Dendritic cell treated with granulocyte-macrophage colony-stimulating factor and Interleukin-4, amounts not matched to agents 40 ng/mL and 50 ng/mL, for 4 days (primary cell): ENCODE measurements at regions not wholly inside any gene's neighbourhood (a gene's known extent, or its start where the extent isn't known, plus 50 kb on each side); places are given as distances from the start of the nearest gene placed in this dataset.

ENCODE experiments used
- H3K27ac Mint-ChIP-seq: one replicate; pipeline ENCODE4 v1.8.0; 2022; ENCODE audit warnings: mild to moderate bottlenecking, mixed read lengths
- H3K27me3 Mint-ChIP-seq: one replicate; pipeline ENCODE4 v1.8.0; 2022; ENCODE audit warnings: mild to moderate bottlenecking, mixed read lengths
- H3K36me3 Mint-ChIP-seq: one replicate; pipeline ENCODE4 v1.8.0; 2022; ENCODE audit warnings: low read depth, mixed read lengths
- H3K4me1 Mint-ChIP-seq: one replicate; pipeline ENCODE4 v1.8.0; 2022; ENCODE audit warnings: low read depth, mixed read lengths
- H3K4me3 Mint-ChIP-seq: one replicate; pipeline ENCODE4 v1.8.0; 2022; ENCODE audit warnings: mild to moderate bottlenecking, moderate library complexity, mixed read lengths
- H3K9me3 Mint-ChIP-seq: one replicate; pipeline ENCODE4 v1.8.0; 2022; ENCODE audit warnings: mixed read lengths
- intact Hi-C: fragments of 100-400 bp; cut with micrococcal nuclease; formaldehyde crosslinking; loops from one replicate; pipeline ENCODE4 v1.15.0; 2022

DNA sequence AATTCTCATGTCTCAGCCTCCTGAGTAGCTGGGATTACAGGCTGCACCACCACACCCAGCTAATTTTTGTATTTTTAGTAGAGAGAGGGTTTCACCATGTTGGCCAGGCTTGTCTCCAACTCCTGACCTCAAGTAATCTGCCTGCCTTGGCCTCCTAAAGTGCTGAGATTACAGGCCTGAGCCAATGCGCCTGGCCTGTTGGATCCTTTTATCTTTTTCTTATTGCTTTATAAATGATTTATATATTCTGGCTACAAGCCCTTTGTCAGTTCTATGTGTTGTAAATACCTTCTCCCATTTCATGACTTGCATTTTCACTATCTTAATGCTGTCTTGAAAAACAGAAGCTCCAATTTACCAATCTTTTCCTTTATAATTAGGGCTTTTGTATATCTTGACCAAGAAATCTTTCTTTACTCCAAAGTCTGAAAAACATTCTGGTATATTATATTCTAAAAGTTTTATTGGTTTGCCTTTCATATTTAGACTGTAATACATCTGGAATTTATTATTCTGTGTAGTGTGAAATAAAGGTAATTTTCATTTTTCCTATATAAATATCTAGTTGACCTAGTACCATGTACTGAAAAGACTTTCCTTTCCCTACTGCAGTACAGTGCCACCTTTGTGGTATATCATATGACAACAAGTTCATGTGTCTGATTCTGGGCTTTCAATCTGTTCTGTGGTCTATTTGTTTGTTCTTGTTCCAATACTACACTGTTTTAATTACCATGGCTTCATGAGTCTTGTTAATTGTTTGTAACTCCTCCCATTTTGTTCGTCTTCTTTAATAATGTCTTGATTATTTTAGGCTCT, 52.9 kb upstream of the RNU6-1 start:
- no peaks in the 10 kb centered on the region for H3K36me3 Mint-ChIP-seq

DNA sequence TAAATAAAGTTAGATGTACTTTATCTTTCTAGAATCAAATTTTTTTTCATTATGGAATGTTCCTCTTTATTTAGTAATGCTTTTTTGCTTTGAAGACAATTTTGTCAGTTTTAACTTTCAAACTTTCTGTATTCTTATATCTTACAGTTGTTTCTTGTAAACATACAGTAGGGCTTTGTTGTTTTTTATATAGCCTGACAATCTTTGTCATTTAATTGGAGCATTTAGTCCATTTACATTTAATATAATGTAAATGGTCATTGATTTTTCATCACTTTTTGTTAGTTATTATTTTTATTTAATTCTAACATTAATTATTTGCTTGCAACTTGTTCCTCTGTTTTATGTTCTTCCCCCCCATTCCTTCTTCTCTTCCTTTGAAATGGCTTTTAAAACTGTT, 55.4 kb upstream of the RNU6-1 start:
- Mint-ChIP-seq H3K4me1 (peaks cover 14% of the 10 kb centered on the region), H3K27ac (no peak overlapping the region), H3K4me3 (no peak overlapping the region), H3K27me3 (no peaks in the 10 kb centered on the region), H3K9me3 (peaks cover 13% of the 10 kb centered on the region), H3K36me3 (no peaks in the 10 kb centered on the region)
- intact Hi-C loops = no loop called here

More for the DNA sequence above, 52.9 kb upstream of the RNU6-1 start:
- peaks cover 23% of the 10 kb centered on the region for H3K9me3 Mint-ChIP-seq
- H3K27me3 Mint-ChIP-seq = no peaks in the 10 kb centered on the region
- no peak overlapping the region for H3K27ac Mint-ChIP-seq
- H3K4me3 Mint-ChIP-seq = no peak overlapping the region
- H3K4me1 Mint-ChIP-seq = peaks cover 36% of the 10 kb centered on the region
- intact Hi-C loops = no loop called here

DNA sequence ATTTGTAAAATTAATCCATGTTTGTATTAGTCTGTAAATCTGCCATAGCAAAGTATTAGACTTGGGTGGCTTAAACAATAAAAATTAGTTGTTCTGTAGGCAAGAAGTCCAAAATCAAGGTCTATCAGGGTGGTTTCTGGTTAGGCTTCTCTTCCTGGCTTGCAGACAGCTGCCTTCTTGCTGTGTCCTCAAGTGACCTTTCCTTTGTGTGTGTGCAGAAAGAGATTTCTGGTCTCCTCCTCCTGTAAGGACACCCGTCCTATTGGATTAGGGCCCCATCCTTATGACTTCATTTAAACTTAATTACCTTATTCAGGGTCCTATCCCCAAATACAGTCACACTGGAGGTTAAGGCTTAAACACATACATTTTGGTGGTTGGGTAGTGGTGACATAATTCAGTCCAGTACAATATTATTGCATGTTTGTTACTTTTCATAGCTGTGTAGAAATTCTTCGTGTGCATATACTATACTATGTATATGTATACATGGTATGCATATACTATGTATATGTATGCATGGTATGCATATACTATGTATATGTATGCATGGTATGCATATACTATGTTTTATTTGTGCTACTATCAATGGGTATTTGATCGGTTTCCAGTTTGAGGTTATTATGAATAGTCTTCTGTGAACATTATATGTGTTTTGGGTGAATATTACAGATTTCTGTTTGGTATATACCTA, 57.9 kb upstream of the RNU6-1 start:
- Mint-ChIP-seq H3K27me3 (no peaks in the 10 kb centered on the region), H3K4me1 (peaks cover 9% of the 10 kb centered on the region), H3K36me3 (no peaks in the 10 kb centered on the region), H3K27ac (no peak overlapping the region), H3K9me3 (peaks cover 8% of the 10 kb centered on the region), H3K4me3 (no peak overlapping the region)
- intact Hi-C loops = no loop called here

DNA sequence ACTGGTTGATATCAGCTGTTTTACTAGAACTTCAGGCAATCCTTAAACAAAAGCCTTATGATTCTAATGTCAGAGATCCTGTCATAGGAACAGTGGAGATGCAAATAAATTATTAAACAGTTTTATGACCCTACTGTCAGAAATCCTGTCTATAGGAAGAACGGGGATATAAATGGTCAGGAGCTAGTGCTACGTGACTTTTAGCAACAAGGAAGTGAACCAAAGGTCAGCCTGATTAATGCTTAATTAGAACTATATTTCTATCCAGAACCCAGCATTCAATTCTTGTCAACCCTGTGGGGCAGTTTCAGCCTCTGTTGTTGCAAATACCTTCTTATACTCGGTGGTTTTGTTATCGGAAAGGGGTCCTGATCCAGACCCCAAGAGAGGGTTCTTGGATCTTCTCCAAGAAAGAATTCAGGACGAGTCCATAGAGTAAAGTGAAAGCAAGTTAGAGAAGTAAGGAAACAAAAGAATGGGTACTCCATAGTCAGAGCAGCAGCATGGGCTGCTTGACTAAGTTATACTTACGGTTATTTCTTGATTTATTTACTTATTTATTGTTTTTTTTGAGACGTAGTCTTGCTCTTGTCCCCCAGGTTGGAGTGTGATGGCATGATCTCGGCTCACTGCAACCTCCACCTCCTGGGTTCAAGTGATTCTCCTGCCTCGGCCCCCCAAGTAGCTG, 59.9 kb upstream of the RNU6-1 start:
- no peaks in the 10 kb centered on the region for H3K27me3 Mint-ChIP-seq
- no peaks in the 10 kb centered on the region for H3K36me3 Mint-ChIP-seq
- H3K27ac Mint-ChIP-seq = no peak overlapping the region
- H3K9me3 Mint-ChIP-seq = peaks cover 8% of the 10 kb centered on the region
- no peak overlapping the region for H3K4me3 Mint-ChIP-seq
- intact Hi-C loops = no loop called here
- peaks cover 5% of the 10 kb centered on the region for H3K4me1 Mint-ChIP-seq

DNA sequence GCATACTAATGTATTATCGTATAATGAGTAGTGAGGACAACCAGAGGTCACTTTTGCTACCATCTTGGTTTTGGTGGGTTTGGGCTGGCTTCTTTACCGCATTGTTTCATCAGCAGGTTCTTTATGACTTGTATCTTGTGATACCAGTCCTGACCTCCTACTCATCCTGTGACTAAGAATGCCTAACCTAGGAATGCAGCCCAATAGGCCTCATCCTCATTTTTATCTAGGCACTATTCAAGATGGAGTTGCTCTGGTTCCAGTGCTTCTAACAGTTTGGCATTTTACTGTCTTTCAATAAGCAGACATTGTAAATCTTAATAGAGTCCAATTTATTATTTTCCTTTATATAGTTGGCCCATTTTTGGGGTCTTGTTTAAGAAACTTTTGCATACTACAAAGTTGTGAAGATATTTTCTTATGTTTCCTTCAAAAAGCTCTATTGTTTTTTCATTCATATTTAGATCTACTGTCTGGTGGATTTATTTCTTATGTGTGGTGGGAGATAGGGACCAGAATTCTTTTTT, 60.8 kb upstream of the RNU6-1 start:
- intact Hi-C loops = no loop called here
- Mint-ChIP-seq H3K4me1 (peaks cover 5% of the 10 kb centered on the region), H3K27me3 (no peaks in the 10 kb centered on the region), H3K36me3 (no peaks in the 10 kb centered on the region), H3K9me3 (peaks cover 2% of the 10 kb centered on the region), H3K4me3 (no peak overlapping the region), H3K27ac (no peak overlapping the region)

DNA sequence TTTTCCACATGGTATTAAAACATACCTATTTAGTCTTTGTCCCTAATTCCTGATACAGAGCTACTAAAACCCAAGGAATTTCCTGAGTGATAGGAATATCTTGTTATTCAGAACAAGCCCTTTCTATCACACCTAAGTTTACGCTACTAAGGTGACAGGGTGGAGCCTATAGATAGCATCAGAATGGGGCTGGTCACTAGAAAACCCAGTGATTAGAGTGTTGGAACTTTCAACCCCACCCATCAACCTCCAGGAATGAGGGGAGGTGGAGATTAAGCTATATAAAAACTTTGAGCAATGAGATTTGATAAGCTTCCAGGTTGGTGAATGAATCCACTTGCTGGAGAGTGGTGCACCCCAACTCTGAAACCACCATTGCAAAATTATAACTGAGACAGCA, 62.1 kb upstream of the RNU6-1 start:
- Mint-ChIP-seq H3K4me3 (no peak overlapping the region), H3K36me3 (no peaks in the 10 kb centered on the region), H3K9me3 (no peaks in the 10 kb centered on the region), H3K27me3 (no peaks in the 10 kb centered on the region), H3K4me1 (peaks cover 5% of the 10 kb centered on the region), H3K27ac (no peak overlapping the region)
- intact Hi-C loops = no loop called here

DNA sequence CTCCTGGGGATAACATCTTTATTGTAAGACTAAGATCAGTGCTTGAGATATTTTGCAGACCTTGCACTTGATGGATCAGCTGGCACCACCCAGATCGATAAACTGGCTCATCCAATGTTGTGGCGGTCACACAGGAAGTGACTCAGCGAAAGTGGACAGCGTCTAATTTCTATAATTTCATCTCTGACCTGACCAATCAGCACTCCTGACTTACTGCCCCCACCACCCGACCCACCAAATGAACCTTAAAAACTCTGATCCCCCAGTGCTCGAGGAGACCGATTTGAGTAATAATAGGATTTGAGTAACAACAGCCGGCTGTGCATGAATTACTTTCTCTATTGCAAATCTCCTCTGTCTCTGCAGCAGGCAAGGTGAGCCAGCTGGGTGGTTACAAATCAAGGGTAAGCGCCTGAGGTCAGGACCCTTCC, 62.7 kb upstream of the RNU6-1 start:
- H3K36me3 Mint-ChIP-seq = no peaks in the 10 kb centered on the region
- peaks cover 5% of the 10 kb centered on the region for H3K4me1 Mint-ChIP-seq
- intact Hi-C loops = no loop called here
- no peak overlapping the region for H3K27ac Mint-ChIP-seq
- no peak overlapping the region for H3K4me3 Mint-ChIP-seq
- H3K27me3 Mint-ChIP-seq = no peaks in the 10 kb centered on the region
- no peaks in the 10 kb centered on the region for H3K9me3 Mint-ChIP-seq

DNA sequence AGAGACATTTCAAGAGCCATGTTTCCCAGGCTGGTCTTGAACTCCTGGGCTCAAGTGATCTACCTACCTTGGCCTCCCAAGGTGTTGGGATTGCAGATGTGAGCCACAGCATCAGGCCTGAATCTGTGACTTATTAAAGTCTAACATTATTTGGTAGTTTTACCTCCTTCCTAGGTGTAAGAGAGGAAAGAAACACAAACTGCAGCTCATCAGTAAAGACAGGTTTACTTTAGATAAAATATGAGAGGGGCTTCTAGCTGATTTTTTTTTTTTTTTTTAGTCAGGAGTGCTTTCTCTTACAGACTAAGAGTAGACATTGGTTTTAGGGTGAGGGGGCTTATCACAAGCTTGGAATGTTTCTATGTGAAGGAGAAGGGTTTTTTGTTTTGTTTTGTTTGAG, 63.9 kb upstream of the RNU6-1 start:
- intact Hi-C loops = no loop called here
- Mint-ChIP-seq H3K4me3 (no peak overlapping the region), H3K36me3 (no peaks in the 10 kb centered on the region), H3K9me3 (no peaks in the 10 kb centered on the region), H3K4me1 (peaks cover 5% of the 10 kb centered on the region), H3K27ac (no peak overlapping the region), H3K27me3 (no peaks in the 10 kb centered on the region)

DNA sequence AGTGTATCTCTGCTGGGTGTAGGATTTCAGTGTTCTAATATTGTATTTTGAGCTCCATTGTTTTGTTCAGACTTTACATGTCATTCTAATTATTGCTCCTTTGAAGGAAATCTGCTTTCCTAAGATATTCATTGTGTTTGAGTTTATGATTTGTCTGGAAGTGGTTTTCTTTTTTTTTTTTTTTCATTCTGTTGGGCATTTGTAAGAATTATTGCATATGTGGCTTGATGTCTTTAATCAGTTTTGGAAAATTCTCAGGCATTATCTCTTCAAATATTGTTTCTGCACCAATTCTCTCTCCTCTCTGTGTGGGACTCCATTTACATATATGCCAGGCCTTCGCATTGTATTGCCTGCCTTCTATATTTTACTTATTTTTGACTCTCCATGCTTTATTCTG, 65.8 kb upstream of the RNU6-1 start:
- no peak overlapping the region for H3K27ac Mint-ChIP-seq
- intact Hi-C loops = no loop called here
- H3K4me1 Mint-ChIP-seq = peaks cover 5% of the 10 kb centered on the region
- H3K9me3 Mint-ChIP-seq = peaks cover 15% of the 10 kb centered on the region
- no peaks in the 10 kb centered on the region for H3K36me3 Mint-ChIP-seq
- no peak overlapping the region for H3K4me3 Mint-ChIP-seq
- H3K27me3 Mint-ChIP-seq = no peaks in the 10 kb centered on the region

DNA sequence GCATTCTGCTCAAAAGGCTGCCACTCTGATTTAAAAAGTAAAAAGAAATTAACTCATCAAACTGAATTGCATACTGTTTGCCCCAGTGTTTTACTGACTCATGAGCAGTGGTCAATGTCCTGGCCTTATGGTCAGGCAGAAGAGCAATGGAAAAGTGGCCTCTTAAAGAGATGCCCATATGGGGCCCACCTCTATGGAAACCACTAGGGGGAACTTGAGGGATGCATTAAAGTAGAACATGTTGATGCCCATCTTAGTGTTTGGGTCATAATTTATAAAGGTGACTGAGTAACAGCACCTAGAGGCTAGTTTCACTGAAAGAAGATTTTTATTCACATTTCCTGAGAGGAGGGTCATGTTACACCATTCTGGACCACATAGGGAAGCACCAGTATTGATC, 66.5 kb upstream of the RNU6-1 start:
- intact Hi-C loops = no loop called here
- H3K27me3 Mint-ChIP-seq = no peaks in the 10 kb centered on the region
- no peak overlapping the region for H3K27ac Mint-ChIP-seq
- H3K9me3 Mint-ChIP-seq = peaks cover 15% of the 10 kb centered on the region
- no peak overlapping the region for H3K4me3 Mint-ChIP-seq
- H3K36me3 Mint-ChIP-seq = no peaks in the 10 kb centered on the region
- peaks cover 5% of the 10 kb centered on the region for H3K4me1 Mint-ChIP-seq

DNA sequence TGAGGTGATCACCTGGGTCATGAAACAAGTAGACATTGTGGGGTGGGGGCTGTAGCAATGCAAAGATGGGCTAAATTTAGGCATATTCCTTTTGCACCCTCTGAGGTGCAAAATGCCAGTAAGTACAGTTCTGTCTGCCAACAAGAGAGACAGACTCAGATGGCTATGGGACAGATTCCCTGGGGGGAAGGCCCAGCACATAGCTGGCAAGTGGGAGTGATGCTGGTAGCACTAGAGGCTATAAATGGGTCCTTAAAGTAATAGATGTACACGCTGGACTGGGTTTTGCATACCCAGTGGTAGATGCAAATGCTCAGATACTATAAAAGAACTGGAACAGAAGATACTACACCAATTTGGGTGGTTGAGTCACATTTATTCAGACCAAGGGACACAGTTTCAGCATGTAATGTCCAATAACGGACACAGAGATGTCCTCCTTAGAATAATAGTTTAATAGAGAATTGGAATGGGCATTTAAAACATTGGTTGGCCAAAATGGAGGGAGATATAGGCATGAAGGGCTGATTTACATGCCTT, 67.4 kb upstream of the RNU6-1 start:
- Mint-ChIP-seq H3K4me1 (peaks cover 5% of the 10 kb centered on the region), H3K9me3 (peaks cover 15% of the 10 kb centered on the region), H3K4me3 (no peak overlapping the region), H3K27me3 (no peaks in the 10 kb centered on the region), H3K27ac (no peak overlapping the region), H3K36me3 (no peaks in the 10 kb centered on the region)
- intact Hi-C loops = no loop called here

DNA sequence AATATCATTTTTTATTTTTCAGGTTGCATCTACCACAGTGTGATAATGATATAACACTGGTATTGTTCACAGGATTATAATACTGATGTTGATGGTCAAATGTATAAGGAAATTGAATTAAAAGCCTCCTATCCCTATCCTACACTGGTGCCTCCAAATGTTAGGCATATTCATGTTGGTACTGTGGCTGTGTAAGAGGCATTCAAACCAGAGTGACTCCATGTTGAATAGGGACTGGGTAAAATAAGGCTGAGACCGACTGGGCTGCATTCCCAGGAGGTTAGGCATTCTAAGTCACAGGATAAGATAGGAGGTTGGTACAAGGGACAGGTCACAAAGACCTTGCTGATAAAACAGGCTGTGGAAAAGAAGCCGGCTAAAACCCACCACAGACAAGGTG, 68.9 kb upstream of the RNU6-1 start:
- peaks cover 15% of the 10 kb centered on the region for H3K9me3 Mint-ChIP-seq
- H3K36me3 Mint-ChIP-seq = no peaks in the 10 kb centered on the region
- H3K27ac Mint-ChIP-seq = no peak overlapping the region
- no peaks in the 10 kb centered on the region for H3K4me1 Mint-ChIP-seq
- H3K4me3 Mint-ChIP-seq = no peak overlapping the region
- intact Hi-C loops = no loop called here
- H3K27me3 Mint-ChIP-seq = no peaks in the 10 kb centered on the region

DNA sequence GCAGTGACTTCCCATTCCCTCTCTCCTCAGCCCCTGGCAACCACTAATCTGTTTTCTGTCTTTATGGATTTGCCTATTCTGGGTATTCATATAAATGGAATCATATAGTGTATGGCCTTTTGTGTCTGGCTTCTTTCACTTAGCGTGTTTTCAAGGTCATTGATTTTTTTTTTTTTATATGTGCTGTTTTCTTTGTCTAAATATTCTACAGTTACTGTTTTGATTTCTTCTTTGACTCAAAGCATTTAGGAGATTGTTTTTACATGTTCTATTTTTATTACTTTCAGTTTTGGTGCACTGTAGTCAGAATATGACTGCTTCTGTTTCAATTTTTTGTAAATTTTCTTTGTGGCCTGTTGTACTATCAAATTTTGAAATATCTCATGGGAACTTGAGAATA, 71.9 kb upstream of the RNU6-1 start:
- Mint-ChIP-seq H3K4me1 (peaks cover 7% of the 10 kb centered on the region), H3K27ac (no peak overlapping the region), H3K4me3 (no peak overlapping the region), H3K36me3 (no peaks in the 10 kb centered on the region), H3K9me3 (peaks cover 15% of the 10 kb centered on the region), H3K27me3 (no peaks in the 10 kb centered on the region)
- intact Hi-C loops = no loop called here

DNA sequence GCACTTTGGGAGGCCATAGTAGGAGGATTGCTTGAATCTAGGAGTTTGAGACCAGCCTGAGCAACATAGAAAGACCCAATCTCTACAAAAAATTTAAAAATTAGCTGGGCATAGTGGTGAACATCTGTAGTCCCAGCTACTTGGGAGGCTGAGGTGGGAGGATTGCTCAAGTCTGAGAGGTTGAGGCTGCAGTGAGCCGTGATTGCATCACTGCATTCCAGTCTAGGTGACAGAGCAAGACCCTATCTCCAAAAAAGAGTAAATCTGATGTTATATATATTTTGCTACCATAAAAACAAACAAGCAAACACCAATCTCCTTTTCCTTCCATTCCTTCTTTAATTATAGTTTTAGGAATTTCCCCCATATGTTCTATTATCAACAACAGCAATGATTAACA, 74.2 kb upstream of the RNU6-1 start:
- H3K4me3 Mint-ChIP-seq = no peak overlapping the region
- H3K27ac Mint-ChIP-seq = no peak overlapping the region
- peaks cover 23% of the 10 kb centered on the region for H3K9me3 Mint-ChIP-seq
- intact Hi-C loops = no loop called here
- peaks cover 7% of the 10 kb centered on the region for H3K4me1 Mint-ChIP-seq
- no peaks in the 10 kb centered on the region for H3K27me3 Mint-ChIP-seq
- no peaks in the 10 kb centered on the region for H3K36me3 Mint-ChIP-seq
